HT-29 (cell line): ENCODE measurements at regions not wholly inside any gene's neighbourhood (a gene's known extent, or its start where the extent isn't known, plus 50 kb on each side); places are given as distances from the start of the nearest gene placed in this dataset.

Source experiments
- DNase-seq: peaks from one replicate; pipeline ENCODE4 v3.0.0-alpha.2; 2015; ENCODE audit warnings: low spot score

DNA sequence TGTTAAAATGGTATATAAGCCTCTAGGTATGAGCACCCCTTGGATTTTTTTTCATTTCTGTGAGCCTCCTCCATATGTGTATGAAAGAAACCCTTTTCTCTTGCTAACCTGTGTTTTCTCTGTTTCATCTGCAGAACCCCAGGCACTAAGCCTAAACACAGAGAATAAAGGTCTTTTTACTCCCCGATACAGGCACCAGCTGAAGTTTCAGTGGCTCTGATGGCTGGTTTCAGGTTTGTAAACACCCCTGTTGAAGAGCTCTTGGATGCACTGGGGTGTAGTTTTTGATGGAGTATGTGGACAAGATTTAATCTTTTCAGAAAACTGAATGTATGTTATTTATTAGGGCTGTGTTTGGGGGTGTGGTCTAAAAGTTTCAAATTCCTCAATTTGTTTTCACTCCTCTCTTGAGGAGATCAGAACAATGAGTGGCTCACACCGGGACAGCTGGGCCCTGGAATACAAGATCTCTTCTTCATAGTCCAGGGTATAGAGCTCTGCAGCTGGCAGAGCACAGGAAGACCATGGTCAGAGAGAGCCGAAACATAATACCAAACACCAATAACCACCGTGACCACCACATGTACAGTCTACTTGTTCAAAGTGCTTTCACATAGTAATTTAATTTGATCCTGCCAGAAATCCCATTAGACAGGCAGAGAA, 50.2 kb upstream of the VTCN1 start:
- DNase-seq: no peak
